VCaP (cell line): ENCODE measurements at regions not wholly inside any gene's neighbourhood (a gene's known extent, or its start where the extent isn't known, plus 50 kb on each side); places are given as distances from the start of the nearest gene placed in this dataset.
"Not testable (repeated sequence)": the region's sequence is repeated elsewhere in the genome, so short reads cannot be mapped to it uniquely, and the experiment has no call there.

ENCODE experiments used
- H3K27ac ChIP-seq: fragments of 450-650 bp; 2 replicates; pipeline ENCODE4 v1.5.1; 2017
- CTCF ChIP-seq: fragments of 450-650 bp; conservative IDR thresholded peaks from 2 replicates; pipeline ENCODE4 v1.5.1; 2017; ENCODE audit warnings: mild to moderate bottlenecking, moderate library complexity

DNA sequence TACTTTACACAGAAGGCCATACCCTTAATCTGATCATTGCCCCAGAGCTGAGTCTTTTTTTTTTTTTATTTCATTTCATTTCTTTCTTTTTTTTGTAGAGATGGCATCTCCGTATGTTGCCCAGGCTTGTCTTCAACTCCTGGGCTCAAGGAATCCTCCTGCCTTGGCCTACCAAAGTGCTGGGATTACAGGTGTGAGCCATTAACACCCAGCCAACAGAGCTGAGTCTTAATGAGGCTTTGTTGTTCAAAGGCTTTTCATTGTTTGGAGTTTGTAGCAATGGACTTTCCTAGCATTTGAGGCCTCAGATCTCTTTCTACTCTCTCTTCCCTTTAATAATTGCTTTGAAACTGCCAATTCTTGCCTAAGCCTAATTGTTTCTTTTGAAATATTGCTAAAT is 176.5 kb upstream of the FBN2 start:
- H3K27ac ChIP-seq: no peak overlapping the region
- no peak for TF ChIP-seq CTCF

- no peak for TF ChIP-seq CTCF
- H3K27ac ChIP-seq: no peak overlapping the region
Observed at GRCh38 chr5:128722551-128722950, 184.5 kb upstream of the FBN2 start.

DNA sequence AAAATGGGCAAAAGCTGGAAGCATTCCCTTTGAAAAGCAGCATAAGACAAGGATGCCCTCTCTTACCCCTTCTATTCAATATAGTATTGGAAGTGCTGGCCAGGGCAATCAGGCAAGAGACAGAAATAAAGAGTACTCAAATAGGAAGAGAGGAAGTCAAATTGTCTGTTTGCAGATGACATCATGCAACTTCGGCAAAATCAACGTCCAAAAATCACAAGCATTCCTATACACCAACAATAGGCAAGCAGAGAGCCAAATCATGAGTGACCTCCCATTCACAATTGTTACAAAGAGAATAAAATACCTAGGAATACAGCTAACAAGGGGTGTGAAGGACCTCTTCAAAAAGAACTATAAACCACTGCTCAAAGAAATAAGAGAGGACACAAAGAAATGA is 192.0 kb upstream of the FBN2 start:
- H3K27ac ChIP-seq: not testable (repeated sequence)

DNA sequence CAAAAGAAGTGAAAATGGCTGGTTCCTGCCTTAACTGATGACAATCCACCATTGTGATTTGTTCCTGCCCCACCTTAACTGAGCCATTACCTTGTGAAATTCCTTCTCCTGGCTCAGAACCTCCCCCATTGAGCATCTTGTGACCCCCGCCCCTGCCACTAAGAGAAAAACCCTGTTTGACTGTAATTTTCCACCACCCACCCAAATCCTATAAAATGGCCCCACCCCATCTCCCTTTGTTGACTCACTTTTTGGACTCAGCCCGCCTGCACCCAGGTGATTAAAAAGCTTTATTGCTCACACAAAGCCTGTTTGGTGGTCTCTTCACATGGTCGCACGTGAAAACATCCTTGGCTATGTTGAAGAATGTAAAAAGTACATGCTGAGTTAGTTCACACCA is 197.6 kb upstream of the FBN2 start:
- not testable (repeated sequence) for H3K27ac ChIP-seq

GRCh38 chr5:128736553-128736952 is 198.5 kb upstream of the FBN2 start:
- no peak for TF ChIP-seq CTCF

DNA sequence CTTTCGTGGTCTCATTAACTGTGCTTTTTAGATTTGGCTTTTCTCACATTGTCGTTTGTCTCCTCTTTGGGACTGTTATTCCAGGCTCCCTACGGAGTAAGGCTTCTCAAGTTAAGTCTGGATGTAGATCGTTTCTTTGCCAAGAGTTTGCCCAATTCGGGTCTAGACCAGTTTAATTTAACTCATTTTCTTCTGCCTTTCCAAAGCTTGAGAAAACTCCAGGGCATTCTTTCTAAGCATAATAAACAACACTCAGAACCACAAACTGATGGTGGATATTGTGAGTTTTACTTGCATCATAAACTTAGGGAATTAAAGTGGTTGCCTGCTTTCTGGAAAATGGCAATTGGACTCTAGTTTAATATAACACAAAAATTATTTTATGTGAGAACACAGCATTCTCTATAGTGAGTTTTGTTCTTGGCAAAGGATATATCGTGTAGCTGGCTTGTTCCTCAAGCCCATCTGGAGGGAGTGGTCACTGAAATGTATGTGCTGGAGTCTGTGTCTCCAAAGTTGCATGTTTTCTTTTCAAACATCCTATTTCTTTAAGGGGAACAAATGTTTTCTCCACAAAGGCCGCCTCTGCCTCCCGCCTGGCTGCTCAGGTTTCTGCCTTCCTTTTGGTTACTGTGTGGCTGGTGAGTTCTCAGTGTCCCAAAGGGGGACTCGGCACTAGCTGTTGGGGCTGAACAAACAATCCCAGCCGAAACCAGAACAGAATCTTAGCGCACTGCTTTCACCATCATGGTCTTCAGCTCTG is 211.3 kb upstream of the FBN2 start:
- TF ChIP-seq CTCF: no peak
- peak overlapping the region; percentile 41; the same call in 1 of the 2 replicates for H3K27ac ChIP-seq

More at GRCh38 chr5:128736553-128736952, 198.5 kb upstream of the FBN2 start:
- H3K27ac ChIP-seq: no peak overlapping the region

GRCh38 chr5:128750155-128750554 is 212.1 kb upstream of the FBN2 start:
- peak overlapping the region; percentile 41; the same call in 1 of the 2 replicates for H3K27ac ChIP-seq
- no peak for TF ChIP-seq CTCF

DNA sequence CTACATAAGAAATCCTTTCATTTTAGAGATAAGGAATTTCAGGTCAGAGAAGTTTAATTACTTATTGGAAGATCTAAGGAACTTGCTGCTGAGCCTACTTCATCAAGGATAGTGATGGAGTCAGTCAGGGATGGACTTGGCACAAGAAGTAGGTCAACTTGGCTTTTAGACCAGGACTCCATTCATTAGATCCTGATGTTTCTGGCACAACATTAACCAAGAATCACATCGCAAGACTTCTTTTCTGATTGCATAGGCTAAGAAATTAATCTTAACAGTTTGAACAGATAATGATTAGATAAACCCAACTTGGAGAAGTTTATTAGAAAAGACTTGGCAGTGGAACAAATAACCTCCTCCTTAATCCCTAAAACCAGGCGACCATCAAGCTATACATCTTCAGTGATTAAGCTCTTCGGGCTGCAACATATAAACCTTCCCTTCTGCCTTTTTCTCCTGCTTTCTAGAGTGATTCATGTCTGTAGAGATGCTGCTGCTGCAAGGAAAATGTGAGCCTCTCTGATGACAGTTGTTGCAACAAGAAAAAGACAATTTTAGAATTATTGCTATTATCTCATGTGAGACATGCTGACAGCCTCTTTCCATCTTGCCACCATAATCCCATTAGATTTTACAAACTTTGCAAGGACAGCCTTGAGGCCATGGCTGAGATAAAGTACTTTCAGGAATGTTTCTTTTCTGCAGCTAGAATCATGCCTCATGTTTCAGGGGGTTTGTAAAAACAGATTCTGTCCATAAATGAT is 207.9 kb upstream of the SLC27A6 start:
- no peak for TF ChIP-seq CTCF
- H3K27ac ChIP-seq: no peak overlapping the region
